HG02678 (cell line): ENCODE measurements at regions not wholly inside any gene's neighbourhood (a gene's known extent, or its start where the extent isn't known, plus 50 kb on each side); places are given as distances from the start of the nearest gene placed in this dataset.

Experiments
- ATAC-seq: cut with Tn5 transposase; IDR thresholded peaks from one replicate; pipeline ENCODE4 v1.9.1; 2021; ENCODE audit warnings: mild to moderate bottlenecking, moderate library complexity; ENCODE audit not compliant: unreplicated experiment

DNA sequence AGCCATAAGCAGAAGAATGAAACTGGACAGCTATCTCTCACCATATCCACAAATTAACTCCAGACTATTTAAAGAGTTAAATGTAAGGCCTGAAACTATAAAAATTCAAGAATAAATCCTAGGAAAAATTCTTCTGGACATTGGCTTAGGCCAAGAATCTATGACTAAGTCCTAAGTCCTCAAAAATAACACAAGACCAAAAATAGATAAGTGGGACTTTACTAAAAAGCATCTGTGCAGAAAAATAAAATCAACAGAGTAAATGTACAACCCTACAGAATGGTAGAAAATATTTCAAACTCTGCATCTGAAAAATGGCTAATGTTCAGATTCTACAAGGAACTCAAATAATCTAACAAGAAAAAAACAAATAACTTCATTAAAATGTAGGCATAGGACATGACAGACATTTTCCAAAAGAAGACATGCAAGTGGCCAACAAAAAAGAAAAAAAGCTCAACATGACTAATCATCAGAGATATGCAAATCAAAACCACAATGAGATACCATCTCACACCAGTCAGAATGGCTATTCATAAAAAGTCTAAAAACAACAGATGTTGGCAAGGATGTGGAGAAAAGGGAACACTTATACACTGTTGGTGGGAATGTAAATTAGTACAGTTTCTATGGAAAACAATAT, 61.0 kb upstream of the PPFIA2 start:
- ATAC-seq = no peak

DNA sequence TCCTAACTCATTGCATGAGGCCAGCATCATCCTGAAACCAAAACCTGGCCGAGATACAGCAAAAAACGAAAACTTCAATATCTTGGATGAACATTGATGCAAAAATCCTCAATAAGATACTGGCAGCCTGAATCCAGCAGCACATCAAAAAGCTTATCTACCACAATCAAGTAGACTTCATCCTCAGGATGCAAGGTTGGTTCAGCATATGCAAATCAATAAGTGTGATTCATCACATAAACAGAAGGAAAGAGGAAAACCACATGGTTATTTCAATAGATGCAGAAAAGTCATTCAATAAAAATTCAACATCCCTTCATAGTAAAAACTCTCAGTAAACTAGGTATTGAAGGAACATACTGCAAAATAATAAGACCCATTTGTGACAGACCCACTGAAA, 56.5 kb upstream of the PPFIA2 start:
- no peak for ATAC-seq

DNA sequence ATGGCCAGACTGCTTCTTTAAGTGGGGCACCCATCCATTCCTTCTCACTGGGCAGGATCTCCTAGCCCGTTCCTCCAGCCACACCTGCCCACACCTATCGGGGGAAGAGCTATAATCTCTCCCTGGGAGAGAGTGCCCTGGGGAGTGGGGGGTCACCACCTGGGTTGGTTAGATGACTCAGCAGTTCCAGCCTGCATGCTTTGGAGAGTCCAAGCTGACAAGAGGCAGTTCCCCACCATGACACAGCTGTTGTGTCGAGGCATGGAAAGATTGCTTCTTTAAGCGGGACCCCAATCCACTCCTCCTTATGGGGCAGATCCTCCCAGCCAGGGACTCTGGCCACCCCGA, 52.6 kb upstream of the PPFIA2 start:
- no peak for ATAC-seq

DNA sequence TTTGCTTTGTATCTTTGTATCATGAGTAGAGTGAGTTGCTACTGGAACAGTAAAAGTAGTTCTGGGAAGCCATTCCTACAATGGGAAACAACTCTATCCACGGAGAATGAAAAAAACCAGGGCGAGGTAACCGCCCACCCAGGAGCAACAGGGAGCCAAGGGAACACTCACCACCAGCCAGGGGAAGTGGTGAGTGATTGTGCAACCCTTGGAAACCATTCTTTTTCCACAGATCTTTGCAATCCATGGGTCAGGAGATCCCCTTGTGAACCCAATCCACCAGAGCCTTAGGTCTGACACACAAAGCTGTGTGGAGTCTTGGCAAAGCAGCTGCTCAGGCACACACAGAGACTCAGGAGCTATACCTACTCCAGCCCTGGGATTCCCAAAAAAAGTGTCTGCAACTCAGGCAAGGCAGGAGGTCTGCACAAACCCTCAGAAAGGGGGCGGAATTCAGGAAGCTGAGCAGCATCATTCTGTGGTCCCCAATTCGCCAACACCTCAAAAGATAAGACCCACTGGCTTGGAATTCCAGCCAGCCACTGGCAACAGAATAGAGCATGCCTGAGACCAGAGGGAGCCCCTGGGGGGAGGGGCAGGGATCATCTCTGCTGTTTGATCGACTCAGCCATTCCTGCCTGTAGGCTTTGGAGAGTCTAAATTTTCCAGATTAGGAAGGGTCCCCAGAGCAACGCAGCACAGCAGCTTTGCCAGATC, 52.1 kb upstream of the PPFIA2 start:
- ATAC-seq = no peak

DNA sequence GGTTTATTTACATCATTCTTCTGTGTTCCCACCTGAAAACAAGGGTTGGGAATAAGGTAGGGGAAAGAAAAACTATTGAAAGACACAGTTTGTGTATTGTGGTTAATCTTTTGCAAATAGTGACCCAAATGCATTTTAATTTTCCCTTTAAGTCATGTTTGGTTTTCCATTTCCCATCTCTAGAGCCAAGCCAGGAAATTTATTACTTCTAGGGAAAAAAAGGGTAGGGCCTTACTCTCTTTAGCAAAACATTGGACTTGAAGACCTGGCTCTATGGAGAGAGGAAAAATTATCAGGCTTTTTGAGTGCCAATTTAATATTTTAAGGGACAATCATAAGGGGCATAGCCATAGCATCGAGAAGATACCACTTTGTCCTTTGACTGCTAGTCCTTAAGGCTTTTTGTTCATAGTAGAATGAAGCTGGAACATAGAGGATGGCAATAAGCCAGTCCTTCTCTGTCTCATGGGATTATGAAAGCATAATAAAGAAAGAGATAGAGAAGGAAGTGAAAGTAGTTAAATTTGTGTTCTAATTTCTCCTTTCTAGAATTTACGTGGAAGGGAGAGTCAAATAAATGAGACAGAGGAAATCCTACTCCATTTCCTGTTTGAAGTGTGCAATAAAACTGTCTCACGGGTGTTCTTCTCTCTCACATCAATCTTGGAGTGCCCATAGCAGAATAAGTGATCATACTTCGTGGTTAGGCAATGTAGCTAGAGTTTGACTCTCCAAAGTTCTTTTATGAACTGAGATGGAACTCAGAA, 50.9 kb upstream of the PPFIA2 start:
- peak; percentile 81 for ATAC-seq

DNA sequence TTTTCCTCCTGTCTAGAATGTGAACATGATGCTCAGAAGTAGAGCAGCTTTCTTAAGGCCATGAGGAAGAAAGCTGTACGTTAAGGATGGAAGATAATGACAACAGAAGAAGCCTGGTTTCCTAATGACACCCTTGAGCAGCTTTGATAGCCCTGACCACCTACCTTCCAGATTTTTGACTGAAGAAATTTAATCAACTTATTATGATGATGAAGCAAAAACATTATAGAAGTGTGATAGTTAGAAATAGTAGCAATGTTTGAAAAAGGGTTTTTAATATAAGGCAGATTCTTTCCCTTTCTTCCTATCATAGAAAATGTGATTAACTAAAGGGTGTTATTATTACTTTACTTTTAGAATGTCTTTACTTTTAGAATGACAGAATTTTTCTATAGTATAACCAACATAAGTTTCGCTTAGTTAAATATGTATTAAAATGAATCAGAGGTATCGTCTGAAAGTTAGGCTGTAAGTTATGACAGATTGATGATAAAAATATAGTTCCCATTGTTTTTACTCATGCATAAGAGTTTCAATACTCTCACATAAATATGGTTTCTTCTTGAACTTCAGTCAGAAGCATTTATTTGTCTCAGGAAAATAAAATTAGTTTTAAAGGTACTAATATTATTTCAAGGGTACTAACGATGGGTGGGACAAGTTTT, 50.1 kb upstream of the PPFIA2 start:
- no peak for ATAC-seq
